ENCODE measurements at regions not wholly inside any gene's neighbourhood (a gene's known extent, or its start where the extent isn't known, plus 50 kb on each side); places are given as distances from the start of the nearest gene placed in this dataset.

DNA sequence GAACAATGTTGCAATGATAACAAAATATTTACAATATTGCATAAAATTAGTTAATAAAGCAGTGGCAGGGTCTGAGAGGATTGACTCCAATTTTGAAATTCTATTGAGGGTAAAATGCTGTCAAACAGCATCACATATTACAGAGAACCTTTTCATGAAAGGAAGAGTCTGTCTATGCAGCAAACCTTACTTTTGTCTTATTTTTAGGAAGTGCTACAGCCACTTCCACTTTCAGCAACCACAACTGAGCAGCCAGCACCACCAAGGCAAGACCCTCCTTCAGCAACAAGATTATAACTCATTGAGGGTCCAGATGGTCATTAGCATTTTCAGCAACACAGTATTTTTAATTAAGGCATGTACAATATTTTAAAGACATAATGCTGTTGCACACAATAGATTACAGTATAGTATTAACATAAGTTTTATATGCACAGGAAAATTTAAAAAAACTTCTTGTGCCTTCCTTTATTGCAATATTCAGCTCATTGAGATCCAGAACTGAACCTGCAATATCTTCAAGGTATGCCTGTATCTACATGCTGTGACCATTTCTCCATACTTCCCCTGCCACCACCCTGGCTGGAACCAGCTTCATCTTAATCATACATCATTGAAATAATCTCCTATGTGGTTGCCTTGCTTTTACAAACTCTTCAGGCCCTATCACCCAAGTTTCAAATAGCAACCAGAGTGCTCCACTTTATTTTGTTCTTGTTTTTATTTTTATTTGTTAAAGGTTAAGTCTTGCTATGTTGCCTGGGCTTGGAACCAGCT lies 711.2 kb downstream of the KCNA4 start:
- no peak overlapping the region for H3K27ac ChIP-seq (ENCODE audit: low read depth in 1 of 2, low read length in 1 of 2)
- H3K36me3 ChIP-seq (ENCODE audit: control insufficient read depth in 4 of 4, insufficient read depth in 4 of 4, low read length in 4 of 4) = no peaks in the 10 kb centered on the region
- H3K9me3 ChIP-seq (ENCODE audit: control insufficient read depth in 4 of 4, insufficient read depth in 3 of 4, low read length in 3 of 4) = no peaks in the 10 kb centered on the region
- TF ChIP-seq, protein P1, sequence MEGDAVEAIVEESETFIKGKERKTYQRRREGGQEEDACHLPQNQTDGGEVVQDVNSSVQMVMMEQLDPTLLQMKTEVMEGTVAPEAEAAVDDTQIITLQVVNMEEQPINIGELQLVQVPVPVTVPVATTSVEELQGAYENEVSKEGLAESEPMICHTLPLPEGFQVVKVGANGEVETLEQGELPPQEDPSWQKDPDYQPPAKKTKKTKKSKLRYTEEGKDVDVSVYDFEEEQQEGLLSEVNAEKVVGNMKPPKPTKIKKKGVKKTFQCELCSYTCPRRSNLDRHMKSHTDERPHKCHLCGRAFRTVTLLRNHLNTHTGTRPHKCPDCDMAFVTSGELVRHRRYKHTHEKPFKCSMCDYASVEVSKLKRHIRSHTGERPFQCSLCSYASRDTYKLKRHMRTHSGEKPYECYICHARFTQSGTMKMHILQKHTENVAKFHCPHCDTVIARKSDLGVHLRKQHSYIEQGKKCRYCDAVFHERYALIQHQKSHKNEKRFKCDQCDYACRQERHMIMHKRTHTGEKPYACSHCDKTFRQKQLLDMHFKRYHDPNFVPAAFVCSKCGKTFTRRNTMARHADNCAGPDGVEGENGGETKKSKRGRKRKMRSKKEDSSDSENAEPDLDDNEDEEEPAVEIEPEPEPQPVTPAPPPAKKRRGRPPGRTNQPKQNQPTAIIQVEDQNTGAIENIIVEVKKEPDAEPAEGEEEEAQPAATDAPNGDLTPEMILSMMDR (IDR thresholded peaks at IDR 0.05; ENCODE audit: control extremely low read depth, extremely low read depth) = no peak
- no peaks in the 10 kb centered on the region for H3K27me3 ChIP-seq (ENCODE audit: control insufficient read depth in 3 of 3, insufficient read depth in 3 of 3, low read length in 2 of 3)
- DNase-seq (no peak), ATAC-seq (ENCODE audit: insufficient read depth, low FRiP score) (no peak)
- H3K4me1 ChIP-seq (ENCODE audit: control insufficient read depth in 5 of 5, insufficient read depth in 5 of 5, low read length in 5 of 5) = no peaks in the 10 kb centered on the region
- H3K4me3 ChIP-seq = no peak overlapping the region
- no peak overlapping the region for H3K9ac ChIP-seq (ENCODE audit: insufficient read depth in 1 of 2, low read length in 2 of 2)

DNA sequence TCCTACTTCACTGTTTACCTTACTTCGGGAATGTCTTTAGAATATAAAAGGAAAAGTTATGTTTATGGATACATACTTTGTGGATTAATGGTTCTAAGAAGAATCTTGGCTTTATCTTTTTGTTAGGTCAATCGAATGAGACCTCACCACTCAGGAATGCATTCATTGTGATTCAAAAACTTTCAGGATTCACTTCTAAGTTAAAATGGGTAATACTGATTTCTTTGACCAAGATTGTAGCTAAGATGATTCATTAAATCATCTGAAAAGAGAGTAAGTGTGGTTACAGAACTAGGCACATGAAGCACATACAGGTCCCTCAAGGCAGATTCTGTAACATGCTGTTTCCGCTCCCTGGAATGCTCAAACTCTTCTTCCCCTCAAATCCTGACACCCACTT lies 716.4 kb downstream of the KCNA4 start:
- H3K27ac ChIP-seq (ENCODE audit: low read depth in 1 of 2, low read length in 1 of 2) = no peak overlapping the region
- no peaks in the 10 kb centered on the region for H3K4me1 ChIP-seq (ENCODE audit: control insufficient read depth in 5 of 5, insufficient read depth in 5 of 5, low read length in 5 of 5)
- no peak for DNase-seq
- H3K9me3 ChIP-seq (ENCODE audit: control insufficient read depth in 4 of 4, insufficient read depth in 3 of 4, low read length in 3 of 4) = no peaks in the 10 kb centered on the region
- WGBS, 2 donors = 72 to 84% methylated on average over 3 of the region's 3 CpGs
- TF ChIP-seq, protein P1 (IDR thresholded peaks at IDR 0.05; ENCODE audit: control extremely low read depth, extremely low read depth) = no peak
- no peak overlapping the region for H3K9ac ChIP-seq (ENCODE audit: insufficient read depth in 1 of 2, low read length in 2 of 2)
- H3K4me3 ChIP-seq = no peak overlapping the region
- no peak for ATAC-seq (ENCODE audit: insufficient read depth, low FRiP score)
- no peaks in the 10 kb centered on the region for H3K36me3 ChIP-seq (ENCODE audit: control insufficient read depth in 4 of 4, insufficient read depth in 4 of 4, low read length in 4 of 4)
- no peaks in the 10 kb centered on the region for H3K27me3 ChIP-seq (ENCODE audit: control insufficient read depth in 3 of 3, insufficient read depth in 3 of 3, low read length in 2 of 3)

DNA sequence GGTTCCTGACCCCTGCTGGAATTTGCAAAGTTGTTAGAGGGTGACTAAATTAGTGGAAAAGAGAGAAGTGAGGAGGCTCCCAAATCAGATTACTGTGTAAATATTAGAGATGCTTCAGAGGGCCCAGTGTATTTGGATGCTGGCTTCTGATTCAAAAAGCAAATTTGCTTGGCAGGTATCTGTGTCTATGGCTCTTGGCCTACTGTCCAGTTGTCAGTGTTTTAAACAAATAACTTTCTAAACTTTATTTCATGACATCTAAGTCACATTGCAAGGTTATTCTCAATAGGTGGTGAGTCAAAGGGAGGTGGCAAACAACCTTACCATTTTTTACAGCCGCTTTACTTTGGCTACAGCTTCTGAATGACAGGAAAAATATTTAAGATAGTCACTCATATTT lies 720.1 kb downstream of the KCNA4 start:
- Histone ChIP-seq H3K9ac (ENCODE audit: insufficient read depth in 1 of 2, low read length in 2 of 2) (no peak overlapping the region), H3K4me3 (no peak overlapping the region), H3K27ac (ENCODE audit: low read depth in 1 of 2, low read length in 1 of 2) (no peak overlapping the region), H3K4me1 (ENCODE audit: control insufficient read depth in 5 of 5, insufficient read depth in 5 of 5, low read length in 5 of 5) (no peaks in the 10 kb centered on the region), H3K36me3 (ENCODE audit: control insufficient read depth in 4 of 4, insufficient read depth in 4 of 4, low read length in 4 of 4) (no peaks in the 10 kb centered on the region), H3K9me3 (ENCODE audit: control insufficient read depth in 4 of 4, insufficient read depth in 3 of 4, low read length in 3 of 4) (no peaks in the 10 kb centered on the region), H3K27me3 (ENCODE audit: control insufficient read depth in 3 of 3, insufficient read depth in 3 of 3, low read length in 2 of 3) (no peaks in the 10 kb centered on the region)
- ATAC-seq (ENCODE audit: insufficient read depth, low FRiP score) (no peak), DNase-seq (no peak)
- 95 to 98% methylated on average over 1 of the region's 1 CpG for WGBS, 2 donors
- TF ChIP-seq, protein P1 (IDR thresholded peaks at IDR 0.05; ENCODE audit: control extremely low read depth, extremely low read depth) = no peak

DNA sequence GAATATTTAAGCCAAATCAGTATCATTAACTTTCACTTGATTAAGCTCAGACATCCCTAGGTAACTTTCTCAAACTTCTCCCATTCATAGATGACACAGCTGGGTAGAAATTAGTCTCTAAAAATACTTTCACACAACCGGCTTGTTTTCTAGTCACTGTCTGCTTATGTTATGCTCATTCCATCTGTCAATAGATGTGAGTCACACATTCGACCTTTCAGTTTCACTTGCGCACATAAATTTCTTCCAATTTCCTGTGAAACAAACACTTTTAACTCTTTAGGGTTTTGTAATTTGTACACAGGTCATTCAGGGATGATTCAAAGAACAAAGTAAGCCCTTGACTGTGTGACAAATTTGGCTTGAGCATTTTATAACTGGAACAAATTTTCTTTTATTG lies 723.0 kb downstream of the KCNA4 start:
- TF ChIP-seq, protein P1 (IDR thresholded peaks at IDR 0.05; ENCODE audit: control extremely low read depth, extremely low read depth) = no peak
- no peaks in the 10 kb centered on the region for H3K4me1 ChIP-seq (ENCODE audit: control insufficient read depth in 5 of 5, insufficient read depth in 5 of 5, low read length in 5 of 5)
- 31 to 42% methylated on average over 3 of the region's 3 CpGs for WGBS, 2 donors
- no peak for ATAC-seq (ENCODE audit: insufficient read depth, low FRiP score)
- H3K9ac ChIP-seq (ENCODE audit: insufficient read depth in 1 of 2, low read length in 2 of 2) = no peak overlapping the region
- no peaks in the 10 kb centered on the region for H3K27me3 ChIP-seq (ENCODE audit: control insufficient read depth in 3 of 3, insufficient read depth in 3 of 3, low read length in 2 of 3)
- H3K27ac ChIP-seq (ENCODE audit: low read depth in 1 of 2, low read length in 1 of 2) = no peak overlapping the region
- no peaks in the 10 kb centered on the region for H3K9me3 ChIP-seq (ENCODE audit: control insufficient read depth in 4 of 4, insufficient read depth in 3 of 4, low read length in 3 of 4)
- no peaks in the 10 kb centered on the region for H3K36me3 ChIP-seq (ENCODE audit: control insufficient read depth in 4 of 4, insufficient read depth in 4 of 4, low read length in 4 of 4)
- H3K4me3 ChIP-seq = no peak overlapping the region
- peak in 2 of 3 donors; percentile 1 to 3 for DNase-seq

Data from lung (tissue), 11 donors.